ENCODE measurements at regions not wholly inside any gene's neighbourhood (a gene's known extent, or its start where the extent isn't known, plus 50 kb on each side); places are given as distances from the start of the nearest gene placed in this dataset.

DNA sequence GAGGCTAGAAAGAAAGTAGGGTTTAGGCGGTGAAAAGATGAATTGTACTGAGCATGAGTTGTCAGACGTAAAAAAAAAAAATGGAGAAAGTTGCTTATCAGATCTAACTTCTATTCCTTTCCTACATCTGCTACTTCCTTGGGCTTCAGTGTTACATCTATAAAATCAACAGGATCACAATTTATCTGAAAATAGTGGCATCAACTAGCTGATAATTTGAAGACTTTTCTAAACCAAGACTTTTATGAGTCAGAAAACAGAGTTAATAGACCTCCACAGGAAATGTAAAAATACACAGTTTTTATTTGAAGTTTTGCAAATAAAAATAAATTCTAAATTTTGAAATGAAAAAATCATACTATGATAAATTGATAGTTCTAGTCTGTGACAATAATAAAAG, 399.8 kb downstream of the GRB14 start:
- TF ChIP-seq CTCF (IDR thresholded peaks at IDR 0.05) (no peak), POLR2A (IDR thresholded peaks at IDR 0.05) (no peak)

Measured in Peyer's patch (tissue), 4 donors.